WTC11 (cell line): ENCODE measurements at regions not wholly inside any gene's neighbourhood (a gene's known extent, or its start where the extent isn't known, plus 50 kb on each side); places are given as distances from the start of the nearest gene placed in this dataset.

Source experiments
- CREB1 ChIP-seq: sonication (generic); formaldehyde crosslinking; IDR thresholded peaks from 2 replicates; pipeline ENCODE4 v1.8.0; 2023; ENCODE audit warnings: mild to moderate bottlenecking, missing genetic modification reagents
- CREM ChIP-seq: sonication (generic); formaldehyde crosslinking; IDR thresholded peaks from 2 replicates; pipeline ENCODE4 v1.8.1; 2022; ENCODE audit warnings: mild to moderate bottlenecking, missing genetic modification reagents, moderate library complexity
- GABPB1 ChIP-seq: sonication (generic); formaldehyde crosslinking; IDR thresholded peaks from 2 replicates; pipeline ENCODE4 v1.8.1; 2023; ENCODE audit warnings: mild to moderate bottlenecking, missing genetic modification reagents
- NR3C1 ChIP-seq: sonication (generic); formaldehyde crosslinking; conservative IDR thresholded peaks from 2 replicates; pipeline ENCODE4 v1.8.1; 2023; ENCODE audit warnings: low read depth, mild to moderate bottlenecking, missing genetic modification reagents
- SP1 ChIP-seq: sonication (generic); formaldehyde crosslinking; conservative IDR thresholded peaks from 2 replicates; pipeline ENCODE4 v1.8.1; 2022; ENCODE audit warnings: missing genetic modification reagents
- TF ChIP-seq, protein P1 (sequence below): fragments of 200-600 bp; IDR thresholded peaks from 2 replicates; pipeline ENCODE4 v1.8.0; 2022; ENCODE audit warnings: antibody characterized with exemption
- TF ChIP-seq, protein P2 (sequence below): sonication (generic); formaldehyde crosslinking; IDR thresholded peaks from 2 replicates; pipeline ENCODE4 v1.8.1; 2023; ENCODE audit warnings: mild to moderate bottlenecking, moderate library complexity, missing genetic modification reagents

DNA sequence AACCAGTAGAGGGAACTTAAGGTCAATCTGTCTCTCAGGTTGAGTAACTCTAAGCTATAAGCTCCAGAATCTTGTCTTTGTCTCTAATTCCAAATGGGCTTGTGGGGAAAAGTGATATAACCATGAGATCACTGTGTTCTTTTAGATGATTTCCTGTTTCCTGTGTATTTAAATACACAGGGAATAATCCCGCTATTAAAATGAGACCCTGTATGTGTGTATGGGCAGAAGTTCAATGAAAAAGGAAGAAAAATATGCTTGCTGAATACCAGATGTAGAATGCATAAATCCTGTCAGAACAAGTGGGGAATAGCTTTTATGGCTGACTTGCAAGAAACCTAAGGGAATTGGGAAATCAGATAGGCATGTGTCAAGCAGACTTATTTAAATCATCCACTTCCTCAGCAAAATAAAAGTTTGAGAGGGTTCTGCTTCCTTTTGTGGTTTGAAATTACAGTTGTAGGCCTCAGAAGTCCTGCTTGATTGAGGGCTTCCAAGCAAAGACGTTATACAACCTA, 164.7 kb upstream of the PDE7B start:
- TF ChIP-seq, protein P1, sequence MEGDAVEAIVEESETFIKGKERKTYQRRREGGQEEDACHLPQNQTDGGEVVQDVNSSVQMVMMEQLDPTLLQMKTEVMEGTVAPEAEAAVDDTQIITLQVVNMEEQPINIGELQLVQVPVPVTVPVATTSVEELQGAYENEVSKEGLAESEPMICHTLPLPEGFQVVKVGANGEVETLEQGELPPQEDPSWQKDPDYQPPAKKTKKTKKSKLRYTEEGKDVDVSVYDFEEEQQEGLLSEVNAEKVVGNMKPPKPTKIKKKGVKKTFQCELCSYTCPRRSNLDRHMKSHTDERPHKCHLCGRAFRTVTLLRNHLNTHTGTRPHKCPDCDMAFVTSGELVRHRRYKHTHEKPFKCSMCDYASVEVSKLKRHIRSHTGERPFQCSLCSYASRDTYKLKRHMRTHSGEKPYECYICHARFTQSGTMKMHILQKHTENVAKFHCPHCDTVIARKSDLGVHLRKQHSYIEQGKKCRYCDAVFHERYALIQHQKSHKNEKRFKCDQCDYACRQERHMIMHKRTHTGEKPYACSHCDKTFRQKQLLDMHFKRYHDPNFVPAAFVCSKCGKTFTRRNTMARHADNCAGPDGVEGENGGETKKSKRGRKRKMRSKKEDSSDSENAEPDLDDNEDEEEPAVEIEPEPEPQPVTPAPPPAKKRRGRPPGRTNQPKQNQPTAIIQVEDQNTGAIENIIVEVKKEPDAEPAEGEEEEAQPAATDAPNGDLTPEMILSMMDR, result no peak
- TF ChIP-seq, protein P2, sequence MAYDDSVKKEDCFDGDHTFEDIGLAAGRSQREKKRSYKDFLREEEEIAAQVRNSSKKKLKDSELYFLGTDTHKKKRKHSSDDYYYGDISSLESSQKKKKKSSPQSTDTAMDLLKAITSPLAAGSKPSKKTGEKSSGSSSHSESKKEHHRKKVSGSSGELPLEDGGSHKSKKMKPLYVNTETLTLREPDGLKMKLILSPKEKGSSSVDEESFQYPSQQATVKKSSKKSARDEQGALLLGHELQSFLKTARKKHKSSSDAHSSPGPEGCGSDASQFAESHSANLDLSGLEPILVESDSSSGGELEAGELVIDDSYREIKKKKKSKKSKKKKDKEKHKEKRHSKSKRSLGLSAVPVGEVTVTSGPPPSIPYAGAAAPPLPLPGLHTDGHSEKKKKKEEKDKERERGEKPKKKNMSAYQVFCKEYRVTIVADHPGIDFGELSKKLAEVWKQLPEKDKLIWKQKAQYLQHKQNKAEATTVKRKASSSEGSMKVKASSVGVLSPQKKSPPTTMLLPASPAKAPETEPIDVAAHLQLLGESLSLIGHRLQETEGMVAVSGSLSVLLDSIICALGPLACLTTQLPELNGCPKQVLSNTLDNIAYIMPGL (CRISPR knock-in tag), result no peak
- TF ChIP-seq SP1 (CRISPR knock-in tag) (no peak), GABPB1 (CRISPR knock-in tag) (no peak), CREM (no peak), CREB1 (no peak), NR3C1 (no peak)
